IPS DF 6.9 (cell line): ENCODE measurements at regions not wholly inside any gene's neighbourhood (a gene's known extent, or its start where the extent isn't known, plus 50 kb on each side); places are given as distances from the start of the nearest gene placed in this dataset.
"Not testable (repeated sequence)": the region's sequence is repeated elsewhere in the genome, so short reads cannot be mapped to it uniquely, and the experiment has no call there.

Experiments used
- DNase-seq: peaks from one replicate; pipeline ENCODE4 v3.0.0-alpha.2; 2013; ENCODE audit warnings: low read depth, low spot score
- H3K27ac ChIP-seq: one replicate; pipeline ENCODE4 v1.5.1; 2013; ENCODE audit warnings: low read length, control low read depth
- H3K27me3 ChIP-seq: 2 replicates; pipeline ENCODE4 v1.6.1; 2013; ENCODE audit warnings: mild to moderate bottlenecking, low read length; ENCODE audit not compliant: control insufficient read depth, insufficient read depth
- H3K36me3 ChIP-seq: 2 replicates; pipeline ENCODE4 v1.6.1; 2013; ENCODE audit warnings: low read length; ENCODE audit not compliant: control insufficient read depth, insufficient read depth
- H3K4me1 ChIP-seq: 2 replicates; pipeline ENCODE4 v1.6.1; 2013; ENCODE audit warnings: low read length; ENCODE audit not compliant: control insufficient read depth, insufficient read depth
- H3K4me3 ChIP-seq: 2 replicates; pipeline ENCODE4 v1.5.1; 2013; ENCODE audit warnings: mild to moderate bottlenecking, low read length
- H3K9me3 ChIP-seq: 2 replicates; pipeline ENCODE4 v1.6.1; 2013; ENCODE audit warnings: low read length, inconsistent platforms; ENCODE audit not compliant: control insufficient read depth, insufficient read depth
- WGBS: extraction: QIAGEN DNeasy Blood & Tissue Kit; methylation state at CpG from one replicate; pipeline ENCODE4 v1.1.7; 2013; ENCODE audit warnings: mixed read lengths, missing lambda C conversion rate; ENCODE audit not compliant: insufficient read length, insufficient coverage; 5-methylcytosine and 5-hydroxymethylcytosine counted together

DNA sequence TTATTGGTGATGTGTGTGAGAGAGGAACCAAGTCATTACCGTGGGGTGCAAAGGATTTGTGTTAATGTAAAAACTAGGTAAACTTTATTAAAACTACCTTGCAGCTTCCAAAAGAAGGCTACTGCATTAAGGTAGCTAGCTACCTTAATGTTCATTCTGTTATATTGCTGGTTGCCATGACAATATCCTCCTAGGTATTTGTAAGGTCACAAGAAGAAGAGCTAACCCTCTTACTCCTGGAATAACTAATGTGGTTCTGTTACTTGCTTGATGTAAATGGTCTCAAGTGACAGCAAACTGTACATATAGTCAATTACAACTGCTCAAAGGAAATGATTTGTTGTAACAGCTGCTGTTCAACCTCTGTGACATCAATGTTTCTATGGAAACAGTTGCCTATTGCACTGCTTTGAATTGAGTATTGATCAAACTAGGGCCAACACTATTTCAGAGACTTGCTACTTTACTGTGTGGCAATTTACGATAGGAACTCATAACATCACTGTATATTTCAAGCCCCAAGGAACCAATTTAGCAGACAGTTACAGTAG is 319.8 kb upstream of the HNRNPA3 start:
- no CpG with 5 or more reads among the region's 2 CpGs for WGBS
- Histone ChIP-seq H3K27me3 (no peaks in the 10 kb centered on the region), H3K36me3 (no peaks in the 10 kb centered on the region), H3K27ac (no peak overlapping the region), H3K9me3 (no peaks in the 10 kb centered on the region), H3K4me3 (no peak overlapping the region), H3K4me1 (no peaks in the 10 kb centered on the region)
- DNase-seq: no peak

DNA sequence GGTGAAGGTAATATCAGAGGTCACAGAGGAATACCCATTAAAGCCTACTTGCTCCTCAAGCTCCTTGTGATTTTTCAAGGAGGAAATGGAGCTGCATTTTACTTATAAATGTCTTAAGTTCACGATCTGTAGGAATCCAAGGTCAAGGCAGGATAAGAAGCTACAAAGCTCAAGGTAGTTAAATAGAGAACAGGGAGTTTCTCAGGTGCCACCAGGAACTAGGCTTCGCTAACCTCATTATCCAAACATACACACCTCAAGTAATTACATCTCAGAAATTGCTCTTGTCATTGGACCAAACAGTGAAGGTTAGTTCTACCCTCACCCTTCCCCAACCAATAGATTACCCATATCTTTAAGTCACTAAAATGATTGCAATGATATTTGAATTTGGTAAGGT is 317.4 kb upstream of the HNRNPA3 start:
- no peaks in the 10 kb centered on the region for H3K9me3 ChIP-seq
- H3K36me3 ChIP-seq: no peaks in the 10 kb centered on the region
- H3K4me3 ChIP-seq: no peak overlapping the region
- DNase-seq: no peak
- no peak overlapping the region for H3K27ac ChIP-seq
- no CpG with 5 or more reads among the region's 2 CpGs for WGBS
- no peaks in the 10 kb centered on the region for H3K27me3 ChIP-seq
- H3K4me1 ChIP-seq: no peaks in the 10 kb centered on the region

DNA sequence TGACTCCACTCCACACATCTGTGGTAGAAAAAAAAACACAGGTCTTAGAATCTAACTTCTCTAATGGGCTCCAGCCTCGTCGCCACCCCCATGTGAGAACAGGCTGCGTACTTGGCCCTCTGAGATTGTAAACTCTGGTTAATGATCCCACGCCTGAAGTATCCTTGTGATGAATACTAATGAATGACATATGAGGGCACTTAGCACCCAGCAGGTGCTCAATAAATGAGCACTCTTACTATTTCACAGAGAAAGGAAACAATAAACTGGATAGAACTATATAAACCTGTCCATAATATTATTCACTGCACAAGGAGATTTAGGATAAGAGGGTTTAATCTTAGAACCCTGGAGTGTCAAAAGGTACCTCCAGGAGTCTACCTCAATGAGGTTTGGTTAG is 310.1 kb upstream of the HNRNPA3 start:
- Histone ChIP-seq H3K9me3 (no peaks in the 10 kb centered on the region), H3K4me3 (no peak overlapping the region), H3K4me1 (no peaks in the 10 kb centered on the region), H3K36me3 (no peaks in the 10 kb centered on the region), H3K27ac (no peak overlapping the region), H3K27me3 (no peaks in the 10 kb centered on the region)
- no CpG with 5 or more reads among the region's 4 CpGs for WGBS
- DNase-seq: no peak

DNA sequence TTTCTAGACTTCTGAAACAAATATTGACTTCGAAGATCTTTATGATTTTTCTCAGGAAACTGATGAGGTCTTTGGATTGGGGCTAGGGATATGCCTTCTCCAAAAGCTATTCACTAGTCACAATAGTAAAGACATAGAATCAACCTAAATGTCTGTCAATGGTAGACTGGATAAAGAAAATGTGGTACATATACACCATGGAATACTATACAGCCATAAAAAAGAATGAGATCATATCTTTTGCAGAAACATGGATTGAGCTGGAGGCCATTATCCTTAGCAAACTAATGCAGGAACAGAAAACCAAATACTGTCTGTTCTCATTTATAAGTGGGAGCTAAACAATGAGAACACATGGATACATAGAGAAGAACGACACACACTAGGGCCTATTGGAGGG is 308.5 kb upstream of the HNRNPA3 start:
- not testable (repeated sequence) for H3K9me3 ChIP-seq, DNase-seq, H3K27ac ChIP-seq, H3K4me1 ChIP-seq, H3K4me3 ChIP-seq, H3K36me3 ChIP-seq, H3K27me3 ChIP-seq
- no CpG with 5 or more reads among the region's 2 CpGs for WGBS

DNA sequence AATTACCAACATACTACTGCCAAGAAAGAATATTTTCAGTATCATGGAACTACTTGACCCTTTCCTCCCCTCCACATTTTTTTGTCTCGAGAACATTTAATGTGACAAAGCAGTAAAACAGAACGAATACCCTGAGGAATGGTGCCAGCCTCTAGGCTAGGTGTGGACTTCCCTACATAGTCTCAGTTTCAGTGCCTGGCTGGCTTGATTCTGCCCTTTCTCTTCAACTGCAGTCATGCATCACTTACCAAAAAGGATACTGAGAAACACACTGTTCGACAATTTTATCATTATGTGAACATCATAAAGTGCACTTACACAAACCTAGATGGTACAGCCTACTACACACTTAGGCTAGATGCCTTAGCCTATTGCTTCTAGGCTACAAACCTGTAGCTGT is 305.3 kb upstream of the HNRNPA3 start:
- no peak for DNase-seq
- Histone ChIP-seq H3K4me1 (no peaks in the 10 kb centered on the region), H3K4me3 (no peak overlapping the region), H3K9me3 (no peaks in the 10 kb centered on the region), H3K27ac (no peak overlapping the region), H3K27me3 (no peaks in the 10 kb centered on the region), H3K36me3 (no peaks in the 10 kb centered on the region)
- no CpG with 5 or more reads among the region's 3 CpGs for WGBS

DNA sequence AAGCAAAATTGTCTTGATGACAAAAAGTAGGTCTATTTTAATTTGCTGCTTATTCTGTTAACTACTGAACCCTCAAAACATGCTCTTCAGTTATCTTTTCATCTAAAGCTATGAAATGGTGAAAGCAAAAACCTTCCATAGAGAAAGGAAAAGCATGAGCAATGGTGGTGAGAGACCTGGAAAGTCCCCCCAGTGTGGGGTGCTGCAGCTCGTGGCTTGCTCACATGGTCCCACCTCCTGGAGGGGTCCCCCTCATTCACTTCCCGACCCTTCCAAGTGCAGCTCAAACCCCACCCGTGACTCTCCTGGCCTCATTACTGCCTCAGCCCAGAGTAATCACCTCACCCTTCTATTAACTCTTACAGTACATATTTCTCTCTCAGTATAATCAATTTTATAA is 301.8 kb upstream of the HNRNPA3 start:
- no peaks in the 10 kb centered on the region for H3K36me3 ChIP-seq
- no peaks in the 10 kb centered on the region for H3K4me1 ChIP-seq
- no CpG with 5 or more reads among the region's 3 CpGs for WGBS
- no peak overlapping the region for H3K27ac ChIP-seq
- no peak for DNase-seq
- no peaks in the 10 kb centered on the region for H3K27me3 ChIP-seq
- no peak overlapping the region for H3K4me3 ChIP-seq
- H3K9me3 ChIP-seq: no peaks in the 10 kb centered on the region

DNA sequence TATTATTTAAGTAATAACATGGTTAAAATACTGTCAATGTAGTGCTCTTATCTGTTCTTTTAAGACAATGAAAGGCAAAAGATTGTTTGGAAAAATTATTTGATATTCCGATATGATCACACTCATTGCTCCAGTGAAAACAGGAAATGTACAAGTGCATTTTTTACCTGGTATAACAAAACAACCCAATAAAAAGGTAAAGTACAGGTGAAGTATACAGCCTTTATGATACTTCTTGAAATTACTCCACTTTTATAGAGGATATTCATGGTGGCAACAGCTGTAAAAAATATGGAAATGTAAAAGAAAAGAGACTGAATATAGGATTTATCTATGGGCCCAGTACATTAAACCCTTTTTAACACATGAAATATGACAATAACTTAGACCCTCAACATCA is 298.6 kb upstream of the HNRNPA3 start:
- no peak overlapping the region for H3K4me3 ChIP-seq
- no peaks in the 10 kb centered on the region for H3K27me3 ChIP-seq
- DNase-seq: no peak
- H3K9me3 ChIP-seq: no peaks in the 10 kb centered on the region
- H3K27ac ChIP-seq: no peak overlapping the region
- WGBS: no CpG with 5 or more reads among the region's 1 CpG
- no peaks in the 10 kb centered on the region for H3K36me3 ChIP-seq
- H3K4me1 ChIP-seq: no peaks in the 10 kb centered on the region

DNA sequence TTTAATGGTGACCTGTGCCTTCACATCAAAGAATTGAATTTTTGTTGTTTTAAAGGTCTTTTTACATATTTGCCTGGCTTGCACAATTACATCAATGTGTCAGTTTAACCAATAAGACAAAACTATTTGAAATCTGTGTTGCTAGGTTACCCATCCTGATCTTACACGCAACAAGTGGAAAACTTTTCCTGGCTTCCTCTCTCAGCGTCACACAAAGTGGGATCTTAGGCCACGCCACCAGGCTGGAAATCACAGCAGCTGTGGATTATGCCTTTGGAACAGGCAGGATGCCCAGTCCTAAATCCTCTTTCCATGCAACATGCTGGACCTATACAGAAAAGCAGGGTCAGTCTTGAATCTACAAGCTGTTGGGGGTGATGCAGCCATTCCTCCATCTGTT is 298.2 kb upstream of the HNRNPA3 start:
- H3K36me3 ChIP-seq: no peaks in the 10 kb centered on the region
- H3K27ac ChIP-seq: no peak overlapping the region
- DNase-seq: no peak
- no peaks in the 10 kb centered on the region for H3K27me3 ChIP-seq
- H3K4me3 ChIP-seq: no peak overlapping the region
- no CpG with 5 or more reads among the region's 3 CpGs for WGBS
- no peaks in the 10 kb centered on the region for H3K4me1 ChIP-seq
- no peaks in the 10 kb centered on the region for H3K9me3 ChIP-seq

DNA sequence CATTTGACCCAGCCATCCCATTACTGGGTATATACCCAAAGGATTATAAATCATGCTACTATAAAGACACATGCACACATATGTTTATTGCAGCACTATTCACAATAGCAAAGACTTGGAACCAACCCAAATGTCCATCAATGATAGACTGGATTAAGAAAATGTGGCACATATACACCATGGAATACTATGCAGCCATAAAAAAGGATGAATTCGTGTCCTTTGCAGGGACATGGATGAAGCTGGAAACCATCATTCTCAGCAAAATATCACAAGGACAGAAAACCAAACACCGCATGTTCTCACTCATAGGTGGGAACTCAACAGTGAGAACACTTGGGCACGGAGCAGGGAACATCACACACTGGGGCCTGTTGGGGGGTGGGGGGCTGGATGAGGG is 290.0 kb upstream of the HNRNPA3 start:
- WGBS: no CpG with 5 or more reads among the region's 3 CpGs

DNA sequence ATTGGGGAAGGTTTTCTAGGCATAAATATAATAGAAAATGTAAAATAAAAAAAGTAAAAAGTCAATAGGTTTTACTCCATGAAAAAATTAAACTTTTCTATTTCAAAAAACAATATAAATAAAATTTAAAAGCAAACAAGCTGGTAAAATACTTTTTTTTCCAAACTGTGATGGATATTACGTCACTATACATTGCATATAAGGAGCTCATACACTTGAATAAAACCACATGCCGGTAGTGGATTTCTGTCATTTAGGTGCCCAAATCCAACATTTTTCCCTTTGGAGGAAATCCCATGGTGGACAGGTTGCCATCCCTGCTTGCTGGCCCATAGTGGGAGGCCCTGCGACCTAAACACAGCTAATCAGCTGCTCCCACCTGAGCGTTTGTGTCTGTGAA is 289.4 kb upstream of the HNRNPA3 start:
- Histone ChIP-seq H3K27ac (no peak overlapping the region), H3K4me3 (no peak overlapping the region), H3K36me3 (no peaks in the 10 kb centered on the region), H3K4me1 (no peaks in the 10 kb centered on the region), H3K27me3 (no peaks in the 10 kb centered on the region), H3K9me3 (no peaks in the 10 kb centered on the region)
- WGBS: no CpG with 5 or more reads among the region's 4 CpGs
- no peak for DNase-seq

More for the DNA sequence above, 290.0 kb upstream of the HNRNPA3 start:
- not testable (repeated sequence) for DNase-seq, H3K4me1 ChIP-seq, H3K27ac ChIP-seq, H3K27me3 ChIP-seq, H3K9me3 ChIP-seq, H3K4me3 ChIP-seq, H3K36me3 ChIP-seq

DNA sequence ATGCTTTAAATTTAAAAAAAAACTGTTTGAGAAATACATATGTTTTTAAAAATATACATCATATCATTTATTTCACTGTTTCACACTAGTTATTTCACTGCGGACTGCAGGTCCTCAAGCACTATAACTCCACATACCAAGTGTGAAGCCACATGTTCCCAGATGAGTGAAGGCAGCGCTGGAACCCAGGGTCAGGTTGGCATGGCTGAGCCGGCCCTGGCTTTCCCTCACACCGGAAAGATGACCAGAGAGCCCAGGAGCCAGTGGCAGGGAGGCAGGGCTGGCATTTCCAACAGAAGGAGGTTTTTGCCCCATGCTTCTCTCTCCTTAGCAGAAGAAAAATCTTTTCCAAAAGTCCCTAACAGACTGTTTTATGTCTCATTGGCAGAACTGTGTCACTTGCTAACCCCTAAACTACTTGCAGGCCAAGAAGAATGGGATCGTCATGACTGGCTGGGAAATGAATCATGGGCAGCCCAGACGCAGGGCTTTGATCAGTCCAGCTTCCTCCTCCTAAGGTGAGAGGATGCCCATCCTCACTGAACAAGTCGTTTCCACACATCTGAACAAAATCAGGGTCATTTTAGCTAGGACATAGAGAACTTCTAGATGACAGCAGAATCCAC is 287.6 kb upstream of the HNRNPA3 start:
- Histone ChIP-seq H3K36me3 (no peaks in the 10 kb centered on the region), H3K4me3 (no peak overlapping the region), H3K4me1 (no peaks in the 10 kb centered on the region), H3K27me3 (no peaks in the 10 kb centered on the region), H3K9me3 (no peaks in the 10 kb centered on the region), H3K27ac (no peak overlapping the region)
- no peak for DNase-seq
- no CpG with 5 or more reads among the region's 7 CpGs for WGBS
